C4-2B (cell line): ENCODE measurements at regions not wholly inside any gene's neighbourhood (a gene's known extent, or its start where the extent isn't known, plus 50 kb on each side); places are given as distances from the start of the nearest gene placed in this dataset.

Experiments used
- CTCF ChIP-seq: fragments of 450-650 bp; conservative IDR thresholded peaks from 2 replicates; pipeline ENCODE4 v1.5.1; 2017; ENCODE audit warnings: mild to moderate bottlenecking
- ZFX ChIP-seq: fragments of 450-650 bp; IDR thresholded peaks from 2 replicates; pipeline ENCODE4 v1.6.1; 2017

GRCh38 chr2:236997069-236997715, 88.5 kb upstream of the COPS8 start:
- no peak for TF ChIP-seq CTCF
- TF ChIP-seq ZFX = no peak
